Adrenal gland (tissue), 9 donors: ENCODE measurements at regions not wholly inside any gene's neighbourhood (a gene's known extent, or its start where the extent isn't known, plus 50 kb on each side); places are given as distances from the start of the nearest gene placed in this dataset.

Source experiments
- DNase-seq, 7 donors: peaks; one replicate each; pipeline ENCODE4 v3.0.0-alpha.2; 2019 to 2020
- H3K27ac ChIP-seq, 5 donors: fragments of 200-600 bp; sonication (generic) in 4 of 5; 1 replicate in 3 of 5; 2 replicates in 2 of 5; pipeline versions ENCODE4 v1.5.1 to v1.8.0; 2016 to 2020; ENCODE audit warnings: mild to moderate bottlenecking in 1 of 5
- H3K27me3 ChIP-seq: fragments of 200-600 bp; 2 replicates; pipeline ENCODE4 v1.8.0; 2021
- H3K36me3 ChIP-seq, 2 donors: fragments of 200-600 bp; replicated peaks in 1 of 2; 1 replicate in 1 of 2; 2 replicates in 1 of 2; pipeline versions ENCODE4 v1.5.1 to v1.8.0; 2018 to 2022
- H3K4me1 ChIP-seq, 2 donors: fragments of 200-600 bp; replicated peaks in 1 of 2; 1 replicate in 1 of 2; 2 replicates in 1 of 2; pipeline versions ENCODE4 v1.5.1 to v1.8.0; 2018 to 2021
- H3K4me3 ChIP-seq, 4 donors: fragments of 200-600 bp; sonication (generic) in 3 of 4; one replicate each; pipeline ENCODE4 v1.5.1; 2016 to 2018
- H3K9me3 ChIP-seq, 3 donors: fragments of 200-600 bp; sonication (generic) in 1 of 3; replicated peaks in 1 of 3; 1 replicate in 2 of 3; 2 replicates in 1 of 3; pipeline versions ENCODE4 v1.5.1 to v1.8.0; 2016 to 2021
- POLR2A ChIP-seq, 2 donors: fragments of 450-650 bp; IDR thresholded peaks; one replicate each; pipeline ENCODE4 v1.6.1; 2017; ENCODE audit warnings: antibody characterized with exemption in 2 of 2, mild to moderate bottlenecking in 2 of 2, moderate library complexity in 1 of 2
- WGBS, 4 donors: extraction: QIAGEN DNeasy Blood & Tissue Kit in 2 of 4; methylation state at CpG; one replicate each; pipeline versions ENCODE4 v1.1.5 to v1.1.7; 2013 to 2017; 5-methylcytosine and 5-hydroxymethylcytosine counted together
- intact Hi-C, 2 donors: fragments of 100-400 bp; cut with DNase I; formaldehyde crosslinking; loops; one replicate each; pipeline versions ENCODE4 v1.14.1 to v1.15.0; 2022 to 2023
- TF ChIP-seq, protein P1 (sequence below), 6 experiments: fragments of 450-650 bp in 4 of 6; fragments of 200-600 bp in 2 of 6; sonication (generic) in 1 of 6; IDR thresholded peaks; 1 replicate in 5 of 6; 2 replicates in 1 of 6; pipeline versions ENCODE4 v1.5.1 to v1.8.0; 2016 to 2021; ENCODE audit warnings: antibody characterized with exemption in 6 of 6, mild to moderate bottlenecking in 2 of 6, moderate library complexity in 1 of 6
- donor health status: healthy with polysubstance abuse.
- donor health status: Bipolar disorder and iron deficiency.
- donor health status: DM: yes; HTN: yes; CAD: no.
- donor health status: DM: no; HTN: no; CAD: no.
- donor health status: DM: no; HTN: no; CAD: no.

DNA sequence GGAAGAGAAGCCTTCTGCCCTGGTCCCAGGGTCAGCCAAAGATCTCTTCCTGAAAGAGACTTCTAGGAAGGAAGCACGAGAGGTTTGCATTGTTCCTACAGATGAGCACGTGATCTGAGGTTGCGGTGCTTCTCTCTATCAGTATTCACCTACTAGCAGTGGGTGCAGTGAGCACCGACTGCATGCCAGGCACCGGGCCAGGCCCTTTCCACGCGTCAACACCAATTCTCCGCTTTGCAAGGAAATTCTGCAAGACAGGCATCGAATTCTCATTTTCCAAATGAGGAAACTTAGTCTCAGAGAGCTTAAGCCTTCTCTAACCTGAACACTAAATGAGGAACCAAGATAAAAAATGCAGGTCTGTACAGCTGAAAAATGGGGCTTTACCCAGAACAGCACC lies 151.5 kb upstream of the MYCN start:
- intact Hi-C loops = no loop called here
- DNase-seq = no peak
- Histone ChIP-seq H3K4me1 (no peaks in the 10 kb centered on the region), H3K36me3 (no peaks in the 10 kb centered on the region), H3K4me3 (no peak overlapping the region), H3K27ac (no peak overlapping the region), H3K27me3 (no peaks in the 10 kb centered on the region), H3K9me3 (no peaks in the 10 kb centered on the region)
- TF ChIP-seq, protein P1, sequence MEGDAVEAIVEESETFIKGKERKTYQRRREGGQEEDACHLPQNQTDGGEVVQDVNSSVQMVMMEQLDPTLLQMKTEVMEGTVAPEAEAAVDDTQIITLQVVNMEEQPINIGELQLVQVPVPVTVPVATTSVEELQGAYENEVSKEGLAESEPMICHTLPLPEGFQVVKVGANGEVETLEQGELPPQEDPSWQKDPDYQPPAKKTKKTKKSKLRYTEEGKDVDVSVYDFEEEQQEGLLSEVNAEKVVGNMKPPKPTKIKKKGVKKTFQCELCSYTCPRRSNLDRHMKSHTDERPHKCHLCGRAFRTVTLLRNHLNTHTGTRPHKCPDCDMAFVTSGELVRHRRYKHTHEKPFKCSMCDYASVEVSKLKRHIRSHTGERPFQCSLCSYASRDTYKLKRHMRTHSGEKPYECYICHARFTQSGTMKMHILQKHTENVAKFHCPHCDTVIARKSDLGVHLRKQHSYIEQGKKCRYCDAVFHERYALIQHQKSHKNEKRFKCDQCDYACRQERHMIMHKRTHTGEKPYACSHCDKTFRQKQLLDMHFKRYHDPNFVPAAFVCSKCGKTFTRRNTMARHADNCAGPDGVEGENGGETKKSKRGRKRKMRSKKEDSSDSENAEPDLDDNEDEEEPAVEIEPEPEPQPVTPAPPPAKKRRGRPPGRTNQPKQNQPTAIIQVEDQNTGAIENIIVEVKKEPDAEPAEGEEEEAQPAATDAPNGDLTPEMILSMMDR (IDR thresholded peaks at IDR 0.05) = no peak
- TF ChIP-seq POLR2A (IDR thresholded peaks at IDR 0.05) = no peak
- 70 to 83% (median 77%) methylated on average over 9 of the region's 9 CpGs for WGBS, 4 donors

DNA sequence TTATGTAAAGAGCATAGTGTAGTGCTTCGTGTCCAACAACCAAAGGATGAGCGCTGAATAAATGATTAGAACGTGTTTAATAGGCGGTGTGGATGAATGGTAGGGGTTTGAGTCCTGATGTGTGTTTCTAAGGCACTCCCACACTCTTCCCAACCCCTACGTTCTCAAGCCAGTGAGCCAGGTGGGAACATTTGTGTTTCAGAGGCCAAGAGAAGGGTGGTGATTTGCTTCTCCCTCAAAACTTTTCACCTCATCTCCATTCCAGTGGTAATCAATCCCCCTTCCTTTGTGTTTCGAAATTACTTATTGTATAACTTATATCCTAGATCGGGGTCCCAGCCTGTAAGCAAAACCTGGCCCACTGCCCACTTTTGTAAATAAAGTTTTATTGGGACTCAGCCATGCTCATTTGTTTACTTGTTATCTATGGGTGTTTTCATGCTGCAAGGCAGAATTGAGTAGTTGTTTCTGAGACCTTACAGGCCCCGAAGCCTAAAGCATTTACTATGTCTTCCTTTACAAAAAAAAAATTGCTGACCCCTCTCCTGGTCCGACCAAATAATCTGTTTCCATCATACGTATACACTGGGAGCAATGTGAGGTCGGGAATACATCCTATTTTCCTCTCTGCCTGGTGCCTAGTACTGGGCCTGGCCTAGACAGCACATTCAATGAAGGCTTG lies 150.8 kb upstream of the MYCN start:
- Histone ChIP-seq H3K4me3 (no peak overlapping the region), H3K4me1 (no peaks in the 10 kb centered on the region), H3K27me3 (no peaks in the 10 kb centered on the region), H3K36me3 (no peaks in the 10 kb centered on the region), H3K27ac (no peak overlapping the region), H3K9me3 (no peaks in the 10 kb centered on the region)
- TF ChIP-seq, protein P1 (IDR thresholded peaks at IDR 0.05) = no peak
- no peak for TF ChIP-seq POLR2A (IDR thresholded peaks at IDR 0.05)
- intact Hi-C loops = no loop called here
- WGBS, 4 donors = 85 to 88% (median 86%) methylated on average over 11 of the region's 11 CpGs
- no peak for DNase-seq

- no peaks in the 10 kb centered on the region for H3K4me1 ChIP-seq
- H3K9me3 ChIP-seq = no peaks in the 10 kb centered on the region
- WGBS, 4 donors = 75 to 87% (median 84%) methylated on average over 6 to 9 of the region's 9 CpGs
- DNase-seq = no peak
- no peak overlapping the region for H3K4me3 ChIP-seq
- H3K36me3 ChIP-seq = no peaks in the 10 kb centered on the region
- TF ChIP-seq POLR2A (IDR thresholded peaks at IDR 0.05) = no peak
- TF ChIP-seq, protein P1 (IDR thresholded peaks at IDR 0.05) = no peak
- H3K27ac ChIP-seq = no peak overlapping the region
- intact Hi-C loops = no loop called here
- no peaks in the 10 kb centered on the region for H3K27me3 ChIP-seq
These were observed 150.0 kb upstream of the MYCN start for GRCh38 chr2:15790326-15790725.

- no peaks in the 10 kb centered on the region for H3K9me3 ChIP-seq
- TF ChIP-seq POLR2A (IDR thresholded peaks at IDR 0.05) = no peak
- TF ChIP-seq, protein P1 (IDR thresholded peaks at IDR 0.05) = no peak
- no peaks in the 10 kb centered on the region for H3K27me3 ChIP-seq
- no peaks in the 10 kb centered on the region for H3K36me3 ChIP-seq
- H3K4me1 ChIP-seq = no peaks in the 10 kb centered on the region
- no peak overlapping the region for H3K4me3 ChIP-seq
- DNase-seq = no peak
- WGBS, 4 donors = 85 to 94% (median 90%) methylated on average over 6 to 7 of the region's 7 CpGs
- H3K27ac ChIP-seq = no peak overlapping the region
- intact Hi-C loops = no loop called here
These were observed 149.5 kb upstream of the MYCN start for GRCh38 chr2:15790838-15791237.
